Stimulated activated CD8-positive, alpha-beta memory T cell treated with anti-CD3 and anti-CD28 coated beads, Interleukin-15, amount 100 ng/mL, for 24 hours (primary cell): ENCODE measurements at regions not wholly inside any gene's neighbourhood (a gene's known extent, or its start where the extent isn't known, plus 50 kb on each side); places are given as distances from the start of the nearest gene placed in this dataset.

Experiments
- DNase-seq: peaks from one replicate; pipeline ENCODE4 v3.0.0-alpha.2; 2020; ENCODE audit warnings: low read depth

GRCh38 chr22:22038178-22038880 lies 55.7 kb upstream of the TOP3B start:
- no peak for DNase-seq

DNA sequence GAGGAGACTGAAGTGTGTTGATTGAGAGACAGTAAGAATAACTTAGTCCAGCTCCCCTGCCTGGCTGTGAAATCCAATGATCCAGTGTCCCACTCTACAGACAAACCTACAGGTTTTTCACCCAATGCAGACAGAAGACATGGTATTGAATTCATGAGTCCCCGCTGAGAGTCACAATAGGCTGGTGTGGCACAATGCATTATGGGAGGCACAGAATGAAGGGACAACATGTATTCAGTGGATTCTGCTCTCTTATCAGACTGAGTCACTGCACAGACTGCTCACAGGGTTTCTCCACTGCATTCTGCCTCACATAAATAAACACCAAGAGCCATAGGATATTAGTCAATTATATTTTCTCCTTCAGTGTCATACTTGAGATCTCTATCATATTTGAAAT lies 55.2 kb upstream of the TOP3B start:
- no peak for DNase-seq

- DNase-seq = no peak
Observed at GRCh38 chr22:22037229-22037628, 54.6 kb upstream of the TOP3B start.

DNA sequence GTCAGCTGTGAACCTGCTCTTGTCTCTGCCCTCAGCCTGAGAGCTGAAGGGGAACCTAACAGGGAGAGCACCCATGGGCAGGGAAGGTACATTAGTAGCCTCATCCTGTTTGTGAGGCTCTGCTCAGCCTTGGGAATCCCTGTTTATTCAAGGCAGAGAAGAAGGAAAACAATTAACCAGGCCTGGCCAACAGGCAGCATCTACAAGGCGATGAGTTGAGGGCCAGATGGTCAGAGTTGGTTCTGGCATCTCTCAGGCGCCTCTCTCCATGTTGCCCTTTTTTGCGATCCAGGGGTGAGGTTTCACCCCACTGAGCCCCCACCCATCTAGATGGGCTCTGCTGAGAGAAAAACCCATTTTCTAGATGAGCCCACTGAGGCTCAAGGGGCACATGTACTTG lies 54.0 kb upstream of the TOP3B start:
- DNase-seq = no peak

DNA sequence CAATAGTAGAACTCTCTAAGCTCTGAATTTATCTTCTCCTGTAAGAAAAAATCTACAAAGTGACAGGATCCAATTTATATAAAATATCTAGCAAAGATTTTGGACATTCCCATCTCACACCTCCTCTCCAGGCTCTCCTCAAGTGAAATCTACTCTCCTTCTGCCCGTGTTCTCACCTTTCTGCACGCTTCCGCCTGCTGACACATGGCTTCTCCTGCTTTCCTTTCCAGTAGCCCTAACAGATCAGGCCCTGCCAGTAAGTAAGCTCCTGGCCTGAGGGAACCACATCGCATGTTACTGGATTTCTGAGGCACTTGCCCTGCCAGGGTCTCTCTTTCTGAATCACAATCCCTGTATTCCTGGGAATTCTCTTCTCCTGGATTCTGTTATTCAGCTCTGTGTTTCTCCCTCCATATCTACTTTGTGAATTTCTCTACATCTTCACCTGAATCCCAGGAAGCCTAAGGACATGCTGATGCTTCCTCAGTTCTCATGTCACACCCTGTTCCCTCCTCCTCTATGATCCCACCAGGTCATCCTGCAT lies 53.3 kb upstream of the TOP3B start:
- DNase-seq = no peak

- no peak for DNase-seq
Observed at GRCh38 chr22:22035203-22035602, 52.6 kb upstream of the TOP3B start.

DNA sequence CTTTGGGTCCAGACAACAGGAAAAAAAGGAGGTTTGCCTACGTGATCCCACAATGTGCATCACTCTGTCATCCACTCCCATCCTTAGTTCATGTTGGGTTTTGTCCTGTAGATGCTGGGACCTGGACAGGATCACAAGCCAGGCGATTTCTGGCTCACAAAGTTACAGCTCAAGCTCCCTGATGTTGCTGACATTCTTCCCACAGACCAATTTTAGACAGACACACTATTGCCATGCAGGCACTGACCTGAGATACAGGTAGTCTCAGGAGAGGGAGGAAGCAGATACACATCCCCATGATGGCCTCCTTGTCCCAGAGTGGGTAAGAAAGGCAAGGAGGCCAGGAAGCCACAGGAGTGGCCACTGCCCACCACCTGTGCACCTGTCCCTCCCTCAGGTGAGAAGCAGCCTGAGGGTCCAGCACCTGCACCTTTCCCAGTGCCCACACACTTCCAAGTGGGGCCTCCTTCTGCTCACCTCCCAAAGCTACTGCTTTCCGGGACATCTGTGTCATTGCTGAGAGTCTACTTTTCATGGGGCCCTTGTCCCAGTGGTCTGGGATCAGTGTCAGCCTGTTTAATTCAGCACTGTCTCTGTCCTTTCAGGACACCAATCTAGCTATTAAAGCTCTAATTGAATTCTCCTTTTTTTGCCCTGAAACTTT lies 52.0 kb upstream of the TOP3B start:
- DNase-seq = no peak

DNA sequence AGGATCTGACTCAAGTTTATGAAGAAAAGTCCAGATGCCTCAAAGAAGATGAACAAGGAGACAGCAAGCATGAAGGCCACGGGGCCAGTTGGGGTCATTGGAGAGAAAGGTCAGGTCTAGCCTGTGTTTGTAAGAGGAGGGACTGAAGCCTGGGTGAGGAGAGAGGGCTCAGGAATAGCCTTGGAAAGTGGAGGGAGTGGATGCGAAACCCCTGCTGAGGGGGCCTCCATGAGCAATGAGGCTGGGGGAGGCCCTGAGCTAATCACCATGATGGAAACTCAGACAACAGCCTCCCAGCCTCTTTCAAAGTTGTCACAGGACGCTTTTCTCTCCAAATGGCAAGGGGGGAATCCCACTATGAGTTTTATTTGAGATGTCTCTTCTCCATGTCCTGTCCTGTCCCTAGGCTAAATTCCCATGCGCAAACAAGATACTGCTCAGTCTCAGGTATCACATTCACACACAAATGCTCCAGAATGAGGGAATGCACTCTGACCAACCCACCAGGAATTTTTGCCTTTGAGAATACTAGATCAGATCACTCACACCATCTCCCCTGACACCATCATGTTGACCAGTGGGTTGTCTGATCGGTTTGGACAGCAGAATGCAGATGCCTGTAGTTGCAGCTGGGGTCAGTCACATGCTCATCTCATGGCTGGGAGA lies 51.3 kb upstream of the TOP3B start:
- no peak for DNase-seq

- no peak for DNase-seq
Observed at GRCh38 chr22:22032906-22033802, 50.6 kb upstream of the TOP3B start.

DNA sequence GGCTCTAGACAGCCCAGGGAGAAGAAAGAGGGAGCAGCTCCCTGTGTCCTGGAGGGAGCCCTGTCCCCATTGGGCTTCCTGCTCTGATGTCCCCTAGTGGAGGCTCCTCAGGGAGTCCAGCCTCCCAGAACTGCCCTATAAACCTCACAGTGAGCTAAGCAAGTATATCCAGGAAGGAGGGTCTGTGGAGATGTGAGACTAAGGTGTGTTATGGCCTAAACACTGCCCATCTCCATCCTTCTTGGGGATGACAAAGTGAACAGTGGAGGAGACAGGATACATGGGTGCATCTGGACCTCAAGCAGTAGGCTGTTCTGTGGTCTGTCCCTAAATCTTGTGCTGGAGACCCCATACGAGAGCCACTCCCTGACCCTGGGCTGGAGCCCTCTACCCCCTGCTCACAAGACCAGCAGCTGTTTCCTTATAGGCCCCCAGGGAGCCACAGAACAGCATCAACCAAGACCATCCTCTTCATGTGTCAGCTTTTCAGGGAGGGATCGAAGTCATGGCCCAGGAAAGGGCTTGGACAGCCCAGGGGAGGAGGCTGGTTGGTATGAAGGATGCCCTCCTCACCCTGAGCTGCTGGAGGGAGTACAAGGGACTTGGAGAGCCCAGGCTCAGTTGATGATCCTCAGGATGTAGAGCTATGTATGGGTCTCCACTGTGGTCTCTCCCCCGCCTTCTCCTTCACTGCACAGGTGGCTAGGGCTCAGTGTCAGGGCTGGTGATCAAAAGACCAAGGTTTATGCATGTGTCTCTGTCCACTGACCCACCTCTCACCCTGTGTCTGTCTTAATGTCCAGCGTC lies 49.7 kb upstream of the TOP3B start:
- DNase-seq = no peak
